ENCODE measurements at regions not wholly inside any gene's neighbourhood (a gene's known extent, or its start where the extent isn't known, plus 50 kb on each side); places are given as distances from the start of the nearest gene placed in this dataset.
"Not testable (repeated sequence)": the region's sequence is repeated elsewhere in the genome, so short reads cannot be mapped to it uniquely, and the experiment has no call there.

- DNase-seq (ENCODE audit: low spot score), result no peak
Measured at GRCh38 chr12:84502180-84502860, 410.3 kb downstream of the SLC6A15 start.

GRCh38 chr12:84497819-84498218, 414.8 kb downstream of the SLC6A15 start:
- peak; percentile 22 for DNase-seq (ENCODE audit: low spot score)

GRCh38 chr12:84495711-84496110, 416.9 kb downstream of the SLC6A15 start:
- no peak for DNase-seq (ENCODE audit: low spot score)

GRCh38 chr12:84492351-84492883, 420.2 kb downstream of the SLC6A15 start:
- no peak for DNase-seq (ENCODE audit: low spot score)

GRCh38 chr12:84484798-84485197, 427.8 kb downstream of the SLC6A15 start:
- DNase-seq (ENCODE audit: low spot score), result no peak

- DNase-seq (ENCODE audit: low spot score), result no peak
Measured at GRCh38 chr12:84480803-84481202, 431.8 kb downstream of the SLC6A15 start.

GRCh38 chr12:84470361-84470760, 442.2 kb downstream of the SLC6A15 start:
- DNase-seq (ENCODE audit: low spot score), result no peak

- DNase-seq (ENCODE audit: low spot score), result no peak
Measured at GRCh38 chr12:84464616-84465015, 448.0 kb downstream of the SLC6A15 start.

- peak; percentile 51 for DNase-seq (ENCODE audit: low spot score)
Measured at GRCh38 chr12:84463741-84464495, 448.7 kb downstream of the SLC6A15 start.

- no peak for DNase-seq (ENCODE audit: low spot score)
Measured at GRCh38 chr12:84455598-84455997, 457.0 kb downstream of the SLC6A15 start.

- not testable (repeated sequence) for DNase-seq (ENCODE audit: low spot score)
Measured at GRCh38 chr12:84446478-84446877, 466.1 kb downstream of the SLC6A15 start.

- no peak for DNase-seq (ENCODE audit: low spot score)
Measured at GRCh38 chr12:84436134-84436533, 476.5 kb downstream of the SLC6A15 start.

- DNase-seq (ENCODE audit: low spot score), result no peak
Measured at GRCh38 chr12:84435682-84436081, 476.9 kb downstream of the SLC6A15 start.

- no peak for DNase-seq (ENCODE audit: low spot score)
Measured at GRCh38 chr12:84422340-84422739, 490.3 kb downstream of the SLC6A15 start.

- DNase-seq (ENCODE audit: low spot score), result no peak
Measured at GRCh38 chr12:84421103-84421502, 491.5 kb downstream of the SLC6A15 start.

- no peak for DNase-seq (ENCODE audit: low spot score)
Measured at GRCh38 chr12:84416626-84417025, 496.0 kb downstream of the SLC6A15 start.

- DNase-seq (ENCODE audit: low spot score), result no peak
Measured at GRCh38 chr12:84415946-84416345, 496.7 kb downstream of the SLC6A15 start.

- DNase-seq (ENCODE audit: low spot score), result no peak
Measured at GRCh38 chr12:84413656-84414055, 498.9 kb downstream of the SLC6A15 start.

GRCh38 chr12:84412226-84412625, 500.4 kb downstream of the SLC6A15 start:
- DNase-seq (ENCODE audit: low spot score), result peak; percentile 11

GRCh38 chr12:84411031-84411430, 501.6 kb downstream of the SLC6A15 start:
- no peak for DNase-seq (ENCODE audit: low spot score)

GRCh38 chr12:84408936-84409335, 503.7 kb downstream of the SLC6A15 start:
- DNase-seq (ENCODE audit: low spot score), result no peak

GRCh38 chr12:84406720-84407119, 505.9 kb downstream of the SLC6A15 start:
- not testable (repeated sequence) for DNase-seq (ENCODE audit: low spot score)

- DNase-seq (ENCODE audit: low spot score), result no peak
Measured at GRCh38 chr12:84397846-84398245, 514.8 kb downstream of the SLC6A15 start.
